GM06990 (cell line): ENCODE measurements at regions not wholly inside any gene's neighbourhood (a gene's known extent, or its start where the extent isn't known, plus 50 kb on each side); places are given as distances from the start of the nearest gene placed in this dataset.

Source experiments
- DNase-seq: peaks from one replicate; pipeline ENCODE4 v3.0.0-alpha.2; 2011; ENCODE audit not compliant: insufficient read length; ENCODE audit errors: extremely low read depth
- H3K27me3 ChIP-seq: replicated peaks from 2 replicates; pipeline ENCODE4 v1.6.0; 2011; ENCODE audit warnings: low read length; ENCODE audit not compliant: control insufficient read depth, insufficient read depth
- H3K36me3 ChIP-seq: 2 replicates; pipeline ENCODE4 v1.5.1; 2011; ENCODE audit warnings: low read length; ENCODE audit not compliant: control insufficient read depth, insufficient read depth
- H3K4me3 ChIP-seq: replicated peaks from 2 replicates; pipeline ENCODE4 v1.5.1; 2011; ENCODE audit warnings: low read depth, mild to moderate bottlenecking, control low read depth, low read length
- TF ChIP-seq, protein P1 (sequence below): IDR thresholded peaks from 2 replicates; pipeline ENCODE4 v1.5.1; 2011; ENCODE audit warnings: low read length, control low read depth, mild to moderate bottlenecking, inconsistent platforms; ENCODE audit not compliant: insufficient read depth, poor library complexity, severe bottlenecking

- TF ChIP-seq, protein P1, sequence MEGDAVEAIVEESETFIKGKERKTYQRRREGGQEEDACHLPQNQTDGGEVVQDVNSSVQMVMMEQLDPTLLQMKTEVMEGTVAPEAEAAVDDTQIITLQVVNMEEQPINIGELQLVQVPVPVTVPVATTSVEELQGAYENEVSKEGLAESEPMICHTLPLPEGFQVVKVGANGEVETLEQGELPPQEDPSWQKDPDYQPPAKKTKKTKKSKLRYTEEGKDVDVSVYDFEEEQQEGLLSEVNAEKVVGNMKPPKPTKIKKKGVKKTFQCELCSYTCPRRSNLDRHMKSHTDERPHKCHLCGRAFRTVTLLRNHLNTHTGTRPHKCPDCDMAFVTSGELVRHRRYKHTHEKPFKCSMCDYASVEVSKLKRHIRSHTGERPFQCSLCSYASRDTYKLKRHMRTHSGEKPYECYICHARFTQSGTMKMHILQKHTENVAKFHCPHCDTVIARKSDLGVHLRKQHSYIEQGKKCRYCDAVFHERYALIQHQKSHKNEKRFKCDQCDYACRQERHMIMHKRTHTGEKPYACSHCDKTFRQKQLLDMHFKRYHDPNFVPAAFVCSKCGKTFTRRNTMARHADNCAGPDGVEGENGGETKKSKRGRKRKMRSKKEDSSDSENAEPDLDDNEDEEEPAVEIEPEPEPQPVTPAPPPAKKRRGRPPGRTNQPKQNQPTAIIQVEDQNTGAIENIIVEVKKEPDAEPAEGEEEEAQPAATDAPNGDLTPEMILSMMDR: no peak
- Histone ChIP-seq H3K27me3 (peaks cover 1% of the 10 kb centered on the region; the same call in 1 of the 2 replicates), H3K36me3 (no peaks in the 10 kb centered on the region), H3K4me3 (no peak overlapping the region)
- no peak for DNase-seq
These were observed 189.9 kb downstream of the BCR start for GRCh38 chr22:23370251-23370650.

- H3K27me3 ChIP-seq: peaks cover 2% of the 10 kb centered on the region
- DNase-seq: no peak
- no peak overlapping the region for H3K4me3 ChIP-seq
These were observed 188.9 kb downstream of the BCR start for GRCh38 chr22:23369054-23369685.

More at GRCh38 chr22:23369054-23369685, 188.9 kb downstream of the BCR start:
- H3K36me3 ChIP-seq: no peaks in the 10 kb centered on the region
- TF ChIP-seq, protein P1: no peak
